ENCODE measurements at regions not wholly inside any gene's neighbourhood (a gene's known extent, or its start where the extent isn't known, plus 50 kb on each side); places are given as distances from the start of the nearest gene placed in this dataset.
A peak's percentile ranks its signal among the peaks of the same experiment; 100 is the strongest.
"Not testable (repeated sequence)": the region's sequence is repeated elsewhere in the genome, so short reads cannot be mapped to it uniquely, and the experiment has no call there.

- H3K36me3 ChIP-seq (ENCODE audit: control insufficient read depth, insufficient read depth, low read length), result peaks cover 6% of the 10 kb centered on the region
- H3K27me3 Mint-ChIP-seq (ENCODE audit: insufficient read depth), result no peaks in the 10 kb centered on the region
- peak overlapping the region; percentile 31 for H3K4me3 ChIP-seq (ENCODE audit: low read length)
- no peaks in the 10 kb centered on the region for H3K27me3 ChIP-seq (ENCODE audit: control insufficient read depth, insufficient read depth, low read length, poor library complexity, severe bottlenecking)
- WGBS, 2 experiments (ENCODE audit: insufficient coverage in 1 of 2, insufficient read length in 1 of 2), result 92 to 94% methylated on average over 2 of the region's 2 CpGs
- TF ChIP-seq, protein P1, sequence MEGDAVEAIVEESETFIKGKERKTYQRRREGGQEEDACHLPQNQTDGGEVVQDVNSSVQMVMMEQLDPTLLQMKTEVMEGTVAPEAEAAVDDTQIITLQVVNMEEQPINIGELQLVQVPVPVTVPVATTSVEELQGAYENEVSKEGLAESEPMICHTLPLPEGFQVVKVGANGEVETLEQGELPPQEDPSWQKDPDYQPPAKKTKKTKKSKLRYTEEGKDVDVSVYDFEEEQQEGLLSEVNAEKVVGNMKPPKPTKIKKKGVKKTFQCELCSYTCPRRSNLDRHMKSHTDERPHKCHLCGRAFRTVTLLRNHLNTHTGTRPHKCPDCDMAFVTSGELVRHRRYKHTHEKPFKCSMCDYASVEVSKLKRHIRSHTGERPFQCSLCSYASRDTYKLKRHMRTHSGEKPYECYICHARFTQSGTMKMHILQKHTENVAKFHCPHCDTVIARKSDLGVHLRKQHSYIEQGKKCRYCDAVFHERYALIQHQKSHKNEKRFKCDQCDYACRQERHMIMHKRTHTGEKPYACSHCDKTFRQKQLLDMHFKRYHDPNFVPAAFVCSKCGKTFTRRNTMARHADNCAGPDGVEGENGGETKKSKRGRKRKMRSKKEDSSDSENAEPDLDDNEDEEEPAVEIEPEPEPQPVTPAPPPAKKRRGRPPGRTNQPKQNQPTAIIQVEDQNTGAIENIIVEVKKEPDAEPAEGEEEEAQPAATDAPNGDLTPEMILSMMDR (conservative IDR thresholded peaks at IDR 0.05), result no peak
- no peak overlapping the region for H3K4me3 Mint-ChIP-seq
- DNase-seq, result no peak
- no peaks in the 10 kb centered on the region for H3K4me1 Mint-ChIP-seq
- peaks cover 85% of the 10 kb centered on the region for H3K9me3 Mint-ChIP-seq
- H3K27ac Mint-ChIP-seq, result no peak overlapping the region
- peaks cover 83% of the 10 kb centered on the region for H3K9me3 ChIP-seq (ENCODE audit: control insufficient read depth, low read length)
- no peak overlapping the region for H3K9ac ChIP-seq (ENCODE audit: extremely low read depth, low read length, poor library complexity, severe bottlenecking)
- H3K27ac ChIP-seq (ENCODE audit: low read depth, low read length), result no peak overlapping the region
- H3K36me3 Mint-ChIP-seq (ENCODE audit: low read depth), result peaks cover 73% of the 10 kb centered on the region
- H3K4me1 ChIP-seq (ENCODE audit: control insufficient read depth, insufficient read depth, low read length), result no peaks in the 10 kb centered on the region
Observed at GRCh38 chr15:81724536-81724935, 321.3 kb downstream of the MEX3B start.

DNA sequence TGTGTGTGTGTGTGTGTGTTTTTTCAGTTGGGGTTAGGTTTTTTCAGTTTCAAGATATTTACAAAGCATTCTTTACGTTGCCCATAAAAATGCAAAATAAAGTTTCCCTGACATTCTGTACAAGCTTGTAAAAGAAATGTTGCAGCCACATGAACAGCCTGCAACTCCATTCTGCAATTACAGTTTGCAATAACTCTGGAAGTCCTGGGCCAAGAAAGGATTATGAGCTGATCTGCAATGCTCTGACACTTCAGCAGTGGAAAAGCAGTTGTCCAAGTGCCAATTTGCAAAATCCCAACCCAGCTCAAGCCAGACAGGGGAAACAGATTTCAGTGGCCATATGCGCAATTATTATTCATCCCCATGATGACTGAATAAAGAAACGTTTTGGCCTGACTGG lies 322.1 kb downstream of the MEX3B start:
- Histone ChIP-seq H3K4me1 (ENCODE audit: control insufficient read depth, insufficient read depth, low read length) (no peaks in the 10 kb centered on the region), H3K27me3 (ENCODE audit: control insufficient read depth, insufficient read depth, low read length, poor library complexity, severe bottlenecking) (no peaks in the 10 kb centered on the region), H3K9me3 (ENCODE audit: control insufficient read depth, low read length) (peaks cover 76% of the 10 kb centered on the region), H3K36me3 (ENCODE audit: control insufficient read depth, insufficient read depth, low read length) (peaks cover 6% of the 10 kb centered on the region), H3K27ac (ENCODE audit: low read depth, low read length) (no peak overlapping the region), H3K9ac (ENCODE audit: extremely low read depth, low read length, poor library complexity, severe bottlenecking) (no peak overlapping the region), H3K4me3 (ENCODE audit: low read length) (no peak overlapping the region)
- no peaks in the 10 kb centered on the region for H3K27me3 Mint-ChIP-seq (ENCODE audit: insufficient read depth)
- peaks cover 69% of the 10 kb centered on the region for H3K36me3 Mint-ChIP-seq (ENCODE audit: low read depth)
- TF ChIP-seq, protein P1 (conservative IDR thresholded peaks at IDR 0.05), result no peak
- no peak overlapping the region for H3K27ac Mint-ChIP-seq
- DNase-seq, result no peak
- 85 to 100% methylated on average over 1 to 3 of the region's 3 CpGs for WGBS, 2 experiments (ENCODE audit: insufficient coverage in 1 of 2, insufficient read length in 1 of 2)
- H3K4me1 Mint-ChIP-seq, result no peaks in the 10 kb centered on the region
- peaks cover 77% of the 10 kb centered on the region for H3K9me3 Mint-ChIP-seq
- H3K4me3 Mint-ChIP-seq, result no peak overlapping the region

DNA sequence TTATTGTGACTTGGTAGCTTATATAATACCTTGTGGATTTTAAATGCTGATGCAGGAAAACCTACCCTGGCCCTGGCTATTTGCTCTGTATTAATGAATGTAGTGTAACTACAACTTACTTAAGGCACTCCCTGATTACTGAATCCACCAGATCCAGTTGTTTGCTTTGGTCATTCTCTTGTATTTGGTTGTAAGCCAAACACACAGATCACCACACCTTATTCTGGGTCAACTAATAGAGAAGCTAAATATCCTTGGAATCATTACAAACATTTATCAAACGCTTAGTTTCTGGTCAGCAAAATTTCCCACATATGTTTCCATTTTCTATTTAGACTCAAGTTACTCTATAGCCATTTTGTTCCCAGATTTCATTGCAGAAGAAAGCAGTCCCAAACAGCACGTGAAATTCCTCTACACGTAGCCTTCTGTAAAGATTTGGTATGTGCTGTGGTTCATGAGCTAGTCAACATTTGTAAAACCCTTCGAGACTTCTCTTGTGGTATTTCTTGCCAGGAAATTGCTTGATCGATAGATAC lies 322.6 kb downstream of the MEX3B start:
- Mint-ChIP-seq H3K27ac (no peak overlapping the region), H3K4me3 (no peak overlapping the region), H3K36me3 (ENCODE audit: low read depth) (peaks cover 65% of the 10 kb centered on the region), H3K9me3 (peaks cover 75% of the 10 kb centered on the region), H3K27me3 (ENCODE audit: insufficient read depth) (no peaks in the 10 kb centered on the region), H3K4me1 (peaks cover 3% of the 10 kb centered on the region)
- WGBS, 2 experiments (ENCODE audit: insufficient coverage in 1 of 2, insufficient read length in 1 of 2), result 93% methylated on average over 4 to 5 of the region's 5 CpGs
- peaks cover 72% of the 10 kb centered on the region for H3K9me3 ChIP-seq (ENCODE audit: control insufficient read depth, low read length)
- no peak overlapping the region for H3K27ac ChIP-seq (ENCODE audit: low read depth, low read length)
- no peaks in the 10 kb centered on the region for H3K27me3 ChIP-seq (ENCODE audit: control insufficient read depth, insufficient read depth, low read length, poor library complexity, severe bottlenecking)
- H3K4me1 ChIP-seq (ENCODE audit: control insufficient read depth, insufficient read depth, low read length), result no peaks in the 10 kb centered on the region
- H3K4me3 ChIP-seq (ENCODE audit: low read length), result no peak overlapping the region
- DNase-seq, result no peak
- no peak overlapping the region for H3K9ac ChIP-seq (ENCODE audit: extremely low read depth, low read length, poor library complexity, severe bottlenecking)
- TF ChIP-seq, protein P1 (conservative IDR thresholded peaks at IDR 0.05), result no peak
- H3K36me3 ChIP-seq (ENCODE audit: control insufficient read depth, insufficient read depth, low read length), result peaks cover 6% of the 10 kb centered on the region

DNA sequence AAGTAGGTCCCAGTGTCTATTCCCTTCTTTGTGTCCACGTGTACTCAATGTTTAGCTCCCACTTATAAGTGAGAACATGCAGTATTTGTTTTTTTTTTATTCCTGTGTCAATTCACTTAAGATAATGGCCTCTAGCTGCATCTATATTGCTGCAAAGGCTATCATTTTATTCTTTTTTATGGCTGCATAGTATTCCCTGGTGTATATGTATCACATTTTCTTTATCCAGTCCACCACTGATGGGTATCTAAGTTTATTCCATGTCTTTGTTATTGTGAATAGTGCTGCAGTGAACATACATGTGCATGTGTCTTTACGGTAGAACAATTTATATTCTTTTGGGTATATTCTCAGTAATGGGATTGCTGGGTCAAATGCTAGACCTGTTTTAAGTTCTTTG lies 329.4 kb downstream of the MEX3B start:
- not testable (repeated sequence) for H3K27ac Mint-ChIP-seq; H3K4me3 ChIP-seq (ENCODE audit: low read length); H3K9ac ChIP-seq (ENCODE audit: extremely low read depth, low read length, poor library complexity, severe bottlenecking); H3K27me3 ChIP-seq (ENCODE audit: control insufficient read depth, insufficient read depth, low read length, poor library complexity, severe bottlenecking); H3K27ac ChIP-seq (ENCODE audit: low read depth, low read length); H3K4me1 ChIP-seq (ENCODE audit: control insufficient read depth, insufficient read depth, low read length); H3K36me3 ChIP-seq (ENCODE audit: control insufficient read depth, insufficient read depth, low read length); H3K27me3 Mint-ChIP-seq (ENCODE audit: insufficient read depth); H3K4me3 Mint-ChIP-seq; H3K4me1 Mint-ChIP-seq; DNase-seq
- H3K9me3 ChIP-seq (ENCODE audit: control insufficient read depth, low read length), result peaks cover 19% of the 10 kb centered on the region
- peaks cover 29% of the 10 kb centered on the region for H3K9me3 Mint-ChIP-seq
- peaks cover 32% of the 10 kb centered on the region for H3K36me3 Mint-ChIP-seq (ENCODE audit: low read depth)
- WGBS, 2 experiments (ENCODE audit: insufficient coverage in 1 of 2, insufficient read length in 1 of 2), result 87 to 100% methylated on average over 1 to 2 of the region's 2 CpGs

Measured in endodermal cell (in vitro differentiated cells).